ENCODE measurements at regions not wholly inside any gene's neighbourhood (a gene's known extent, or its start where the extent isn't known, plus 50 kb on each side); places are given as distances from the start of the nearest gene placed in this dataset.

DNA sequence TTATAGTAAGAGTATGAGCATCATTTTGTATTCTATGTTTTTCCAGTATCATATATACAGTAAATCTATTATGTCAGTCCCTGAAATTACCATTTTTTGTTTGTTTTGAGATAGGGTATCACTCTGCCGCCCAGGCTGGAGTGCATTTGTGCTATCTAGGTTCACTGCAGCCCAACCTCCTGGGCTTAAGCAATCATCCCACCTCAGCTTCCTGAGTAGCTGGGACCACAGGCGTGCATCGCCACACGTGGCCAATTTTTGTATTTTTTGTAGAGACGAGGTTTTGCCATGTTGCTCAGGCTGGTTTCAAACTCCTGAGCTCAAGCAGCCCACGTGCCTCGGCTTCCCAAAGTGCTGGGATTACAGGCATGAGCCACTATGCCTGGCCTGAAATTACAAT, 85.6 kb downstream of the ZNF330 start:
- TF ChIP-seq, protein P1, sequence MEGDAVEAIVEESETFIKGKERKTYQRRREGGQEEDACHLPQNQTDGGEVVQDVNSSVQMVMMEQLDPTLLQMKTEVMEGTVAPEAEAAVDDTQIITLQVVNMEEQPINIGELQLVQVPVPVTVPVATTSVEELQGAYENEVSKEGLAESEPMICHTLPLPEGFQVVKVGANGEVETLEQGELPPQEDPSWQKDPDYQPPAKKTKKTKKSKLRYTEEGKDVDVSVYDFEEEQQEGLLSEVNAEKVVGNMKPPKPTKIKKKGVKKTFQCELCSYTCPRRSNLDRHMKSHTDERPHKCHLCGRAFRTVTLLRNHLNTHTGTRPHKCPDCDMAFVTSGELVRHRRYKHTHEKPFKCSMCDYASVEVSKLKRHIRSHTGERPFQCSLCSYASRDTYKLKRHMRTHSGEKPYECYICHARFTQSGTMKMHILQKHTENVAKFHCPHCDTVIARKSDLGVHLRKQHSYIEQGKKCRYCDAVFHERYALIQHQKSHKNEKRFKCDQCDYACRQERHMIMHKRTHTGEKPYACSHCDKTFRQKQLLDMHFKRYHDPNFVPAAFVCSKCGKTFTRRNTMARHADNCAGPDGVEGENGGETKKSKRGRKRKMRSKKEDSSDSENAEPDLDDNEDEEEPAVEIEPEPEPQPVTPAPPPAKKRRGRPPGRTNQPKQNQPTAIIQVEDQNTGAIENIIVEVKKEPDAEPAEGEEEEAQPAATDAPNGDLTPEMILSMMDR (IDR thresholded peaks at IDR 0.05): no peak
- Mint-ChIP-seq H3K4me3 (no peak overlapping the region), H3K36me3 (ENCODE audit: low read depth) (no peaks in the 10 kb centered on the region), H3K4me1 (peaks cover 7% of the 10 kb centered on the region), H3K9me3 (no peaks in the 10 kb centered on the region), H3K27me3 (peaks cover 7% of the 10 kb centered on the region), H3K27ac (no peak overlapping the region)
- DNase-seq: no peak
- CTCF ChIA-PET: no interaction called here
- ATAC-seq (ENCODE audit: low read depth): no peak
- intact Hi-C loops (cut with micrococcal nuclease): loop anchor here (2.0 to 5.0 kb wide), 2 partner anchors 820 to 1416 kb away; no protein-coding TSS in a partner anchor
- POLR2A ChIA-PET: interaction anchor here (0.7 kb wide), 1 partner anchor 10 kb away, joined by 3 read pairs; no protein-coding TSS in a partner anchor

DNA sequence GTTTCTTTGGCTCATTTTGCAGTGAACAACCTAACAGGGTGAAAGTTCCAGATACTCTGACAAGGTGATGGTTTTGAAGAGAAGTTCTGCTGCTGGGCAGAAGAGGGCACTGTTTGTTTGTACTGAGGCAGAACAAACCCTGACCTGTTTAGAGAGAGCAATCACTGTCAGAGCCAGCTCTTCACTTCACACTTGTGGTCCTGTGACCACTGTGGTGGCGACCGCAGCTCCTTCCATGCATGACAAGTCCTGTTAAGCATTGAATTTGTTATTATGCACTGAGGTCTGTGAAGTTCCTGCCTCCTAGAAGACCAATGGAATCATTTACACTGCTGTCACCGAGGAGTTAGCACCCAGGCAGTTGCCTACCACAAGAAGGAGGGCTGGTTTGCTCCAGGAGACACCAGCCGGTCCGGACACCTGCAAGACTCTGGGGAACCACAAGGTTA, 86.6 kb downstream of the ZNF330 start:
- ChIA-PET POLR2A (no interaction called here), CTCF (interaction anchor here (1.1 kb wide), 1 partner anchor 1413 kb away, joined by 3 read pairs; no protein-coding TSS in a partner anchor)
- intact Hi-C loops (cut with micrococcal nuclease): loop anchor here (1.0 to 5.0 kb wide), 4 partner anchors 404 to 1540 kb away; no protein-coding TSS in a partner anchor

GRCh38 chr4:141309874-141310273, 89.2 kb downstream of the ZNF330 start:
- POLR2A ChIA-PET: no interaction called here
- intact Hi-C loops (cut with micrococcal nuclease): loop anchor here (5.0 kb wide), 1 partner anchor 1412 kb away; no protein-coding TSS in a partner anchor
- Mint-ChIP-seq H3K36me3 (ENCODE audit: low read depth) (no peaks in the 10 kb centered on the region), H3K27ac (no peak overlapping the region), H3K4me3 (no peak overlapping the region), H3K4me1 (peaks cover 10% of the 10 kb centered on the region), H3K27me3 (peaks cover 5% of the 10 kb centered on the region), H3K9me3 (no peaks in the 10 kb centered on the region)
- TF ChIP-seq, protein P1 (IDR thresholded peaks at IDR 0.05): no peak
- no peak for DNase-seq
- CTCF ChIA-PET: no interaction called here
- ATAC-seq (ENCODE audit: low read depth): no peak

More for the DNA sequence above, 86.6 kb downstream of the ZNF330 start:
- no peaks in the 10 kb centered on the region for H3K9me3 Mint-ChIP-seq
- no peak overlapping the region for H3K27ac Mint-ChIP-seq
- peaks cover 5% of the 10 kb centered on the region for H3K27me3 Mint-ChIP-seq
- H3K4me1 Mint-ChIP-seq: peaks cover 10% of the 10 kb centered on the region
- DNase-seq (peak; percentile 21), ATAC-seq (ENCODE audit: low read depth) (peak; percentile 81)
- no peaks in the 10 kb centered on the region for H3K36me3 Mint-ChIP-seq (ENCODE audit: low read depth)
- H3K4me3 Mint-ChIP-seq: no peak overlapping the region
- TF ChIP-seq, protein P1 (IDR thresholded peaks at IDR 0.05): peak; percentile 30

DNA sequence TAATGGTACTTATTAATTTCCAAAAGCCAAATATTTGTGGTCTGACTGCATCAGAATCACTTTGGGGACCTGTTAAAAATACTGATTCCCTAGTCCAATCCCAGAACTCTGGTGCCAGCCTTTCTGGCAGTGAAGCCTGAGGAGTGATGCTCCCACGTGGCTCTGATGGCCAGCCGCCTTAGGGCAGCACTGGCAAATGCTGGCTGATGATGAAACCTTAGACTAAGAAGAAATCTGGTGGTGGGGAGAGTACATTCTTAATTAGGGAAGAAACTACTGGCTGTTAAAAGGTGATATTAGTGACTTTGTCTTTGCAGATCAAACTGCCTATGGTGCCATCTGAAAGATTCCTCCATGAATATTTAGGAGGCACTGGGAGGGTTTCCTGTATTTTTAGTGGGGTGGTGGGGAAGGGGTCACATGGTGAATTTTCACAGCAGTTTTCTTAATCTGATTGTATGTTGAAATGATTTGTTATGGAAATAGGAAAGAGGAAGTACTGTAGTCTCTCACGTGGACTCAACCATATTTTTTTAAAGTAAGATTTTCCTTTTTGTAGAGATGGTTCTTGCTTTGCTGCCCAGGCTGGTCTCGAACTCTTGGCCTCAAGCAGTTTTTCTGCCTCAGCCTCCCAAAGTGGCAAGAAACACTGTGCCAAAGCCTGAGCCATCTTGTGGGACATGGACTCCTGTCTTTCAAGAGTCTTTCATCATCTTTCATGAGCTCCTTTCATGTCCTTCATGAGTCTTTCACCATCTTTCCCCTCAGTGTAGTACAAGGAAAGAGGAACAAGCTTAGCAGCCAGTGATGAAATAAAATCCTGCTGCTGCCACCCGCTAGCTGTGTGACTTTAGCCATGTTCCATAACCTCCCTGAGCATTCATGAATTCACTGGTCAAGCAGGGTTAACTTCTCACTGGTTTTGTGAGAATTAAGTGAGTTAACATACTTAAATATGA, 90.8 kb downstream of the ZNF330 start:
- H3K9me3 Mint-ChIP-seq: no peaks in the 10 kb centered on the region
- H3K36me3 Mint-ChIP-seq (ENCODE audit: low read depth): no peaks in the 10 kb centered on the region
- H3K4me1 Mint-ChIP-seq: peaks cover 10% of the 10 kb centered on the region
- POLR2A ChIA-PET: no interaction called here
- peaks cover 2% of the 10 kb centered on the region for H3K27me3 Mint-ChIP-seq
- DNase-seq: no peak
- H3K27ac Mint-ChIP-seq: no peak overlapping the region
- no peak overlapping the region for H3K4me3 Mint-ChIP-seq
- intact Hi-C loops (cut with micrococcal nuclease): no loop called here
- ATAC-seq (ENCODE audit: low read depth): no peak
- CTCF ChIA-PET: no interaction called here
- TF ChIP-seq, protein P1 (IDR thresholded peaks at IDR 0.05): no peak

DNA sequence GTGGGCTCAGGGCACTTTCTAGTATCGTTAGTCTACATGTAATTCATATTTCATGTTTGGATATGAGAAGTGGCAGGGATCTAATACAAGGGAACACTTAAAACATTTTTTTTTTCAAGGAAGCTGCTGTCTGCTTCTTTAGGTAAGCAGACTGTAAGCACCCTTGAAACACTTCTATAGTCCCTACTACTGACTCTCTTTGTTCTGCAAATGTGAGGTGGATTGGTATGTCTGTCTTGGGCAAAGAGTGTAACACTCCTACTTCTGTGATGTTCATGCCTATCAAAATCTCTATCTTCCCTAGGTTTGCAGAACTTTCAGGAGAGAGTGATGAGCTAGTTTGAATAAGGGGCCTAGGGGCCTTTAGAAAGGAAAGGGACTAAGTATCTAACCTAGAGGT, 93.9 kb downstream of the ZNF330 start:
- ATAC-seq (ENCODE audit: low read depth): no peak
- H3K4me3 Mint-ChIP-seq: no peak overlapping the region
- TF ChIP-seq, protein P1 (IDR thresholded peaks at IDR 0.05): no peak
- peaks cover 3% of the 10 kb centered on the region for H3K4me1 Mint-ChIP-seq
- DNase-seq: no peak
- H3K36me3 Mint-ChIP-seq (ENCODE audit: low read depth): no peaks in the 10 kb centered on the region
- POLR2A ChIA-PET: no interaction called here
- no peaks in the 10 kb centered on the region for H3K9me3 Mint-ChIP-seq
- no peak overlapping the region for H3K27ac Mint-ChIP-seq
- intact Hi-C loops (cut with micrococcal nuclease): no loop called here
- CTCF ChIA-PET: no interaction called here
- H3K27me3 Mint-ChIP-seq: peaks cover 5% of the 10 kb centered on the region

Measured in activated B cell treated with CpG ODN at 0.5 μM for 24 hours (primary cell).